ENCODE measurements at regions not wholly inside any gene's neighbourhood (a gene's known extent, or its start where the extent isn't known, plus 50 kb on each side); places are given as distances from the start of the nearest gene placed in this dataset.

DNA sequence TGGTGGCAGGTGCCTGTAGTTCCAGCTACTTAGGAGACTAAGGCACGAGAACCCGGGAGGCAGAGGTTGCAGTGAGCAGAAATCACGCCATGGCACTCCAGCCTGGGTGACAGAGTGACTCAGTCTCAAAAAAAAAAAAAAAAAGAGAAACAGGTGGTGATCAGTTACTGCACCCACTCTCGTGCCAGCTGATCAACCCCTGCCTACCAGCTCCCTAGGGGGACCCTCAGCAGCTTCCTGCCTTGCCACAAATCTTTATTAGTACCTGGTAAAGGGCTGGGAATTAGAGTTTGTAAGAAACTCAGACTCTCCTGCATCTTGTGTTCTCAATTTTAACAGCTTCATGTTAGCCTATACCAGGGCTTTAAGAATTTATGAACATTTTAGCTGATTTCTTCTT is 914.9 kb downstream of the EFNA5 start:
- TF ChIP-seq, protein P1, sequence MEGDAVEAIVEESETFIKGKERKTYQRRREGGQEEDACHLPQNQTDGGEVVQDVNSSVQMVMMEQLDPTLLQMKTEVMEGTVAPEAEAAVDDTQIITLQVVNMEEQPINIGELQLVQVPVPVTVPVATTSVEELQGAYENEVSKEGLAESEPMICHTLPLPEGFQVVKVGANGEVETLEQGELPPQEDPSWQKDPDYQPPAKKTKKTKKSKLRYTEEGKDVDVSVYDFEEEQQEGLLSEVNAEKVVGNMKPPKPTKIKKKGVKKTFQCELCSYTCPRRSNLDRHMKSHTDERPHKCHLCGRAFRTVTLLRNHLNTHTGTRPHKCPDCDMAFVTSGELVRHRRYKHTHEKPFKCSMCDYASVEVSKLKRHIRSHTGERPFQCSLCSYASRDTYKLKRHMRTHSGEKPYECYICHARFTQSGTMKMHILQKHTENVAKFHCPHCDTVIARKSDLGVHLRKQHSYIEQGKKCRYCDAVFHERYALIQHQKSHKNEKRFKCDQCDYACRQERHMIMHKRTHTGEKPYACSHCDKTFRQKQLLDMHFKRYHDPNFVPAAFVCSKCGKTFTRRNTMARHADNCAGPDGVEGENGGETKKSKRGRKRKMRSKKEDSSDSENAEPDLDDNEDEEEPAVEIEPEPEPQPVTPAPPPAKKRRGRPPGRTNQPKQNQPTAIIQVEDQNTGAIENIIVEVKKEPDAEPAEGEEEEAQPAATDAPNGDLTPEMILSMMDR (conservative IDR thresholded peaks at IDR 0.05; ENCODE audit: low read depth, low read length) = no peak
- TF ChIP-seq EZH2 (IDR thresholded peaks at IDR 0.05; ENCODE audit: borderline replicate concordance, low read depth, low read length, poor library complexity, severe bottlenecking) = no peak

Data from A673 (cell line).